Amniotic stem cell (primary cell): ENCODE measurements at regions not wholly inside any gene's neighbourhood (a gene's known extent, or its start where the extent isn't known, plus 50 kb on each side); places are given as distances from the start of the nearest gene placed in this dataset.

Source experiments
- DNase-seq: peaks from one replicate; lab custom pipeline; 2025; lab: John Stamatoyannopoulos, UW

- DNase-seq, result no peak
Observed at GRCh38 chr6:43917878-43918382, 147.9 kb downstream of the VEGFA start.

- no peak for DNase-seq
Observed at GRCh38 chr6:43916924-43917877, 147.2 kb downstream of the VEGFA start.

- DNase-seq, result no peak
Observed at GRCh38 chr6:43915986-43916923, 146.2 kb downstream of the VEGFA start.

- DNase-seq, result no peak
Observed at GRCh38 chr6:43915208-43915869, 145.3 kb downstream of the VEGFA start.

GRCh38 chr6:43914272-43915147 lies 144.5 kb downstream of the VEGFA start:
- no peak for DNase-seq

- no peak for DNase-seq
Observed at GRCh38 chr6:43913375-43914271, 143.6 kb downstream of the VEGFA start.

- DNase-seq, result no peak
Observed at GRCh38 chr6:43912598-43913371, 142.8 kb downstream of the VEGFA start.

- DNase-seq, result no peak
Observed at GRCh38 chr6:43912116-43912577, 142.1 kb downstream of the VEGFA start.

GRCh38 chr6:43911354-43912115 lies 141.5 kb downstream of the VEGFA start:
- DNase-seq, result no peak

- DNase-seq, result no peak
Observed at GRCh38 chr6:43910638-43911353, 140.8 kb downstream of the VEGFA start.

- DNase-seq, result no peak
Observed at GRCh38 chr6:43910149-43910637, 140.2 kb downstream of the VEGFA start.

- no peak for DNase-seq
Observed at GRCh38 chr6:43909474-43910148, 139.6 kb downstream of the VEGFA start.

- DNase-seq, result no peak
Observed at GRCh38 chr6:43907789-43908472, 137.9 kb downstream of the VEGFA start.

- DNase-seq, result no peak
Observed at GRCh38 chr6:43907312-43907711, 137.3 kb downstream of the VEGFA start.

GRCh38 chr6:43904311-43905123 lies 134.5 kb downstream of the VEGFA start:
- DNase-seq, result no peak
